ENCODE measurements at regions not wholly inside any gene's neighbourhood (a gene's known extent, or its start where the extent isn't known, plus 50 kb on each side); places are given as distances from the start of the nearest gene placed in this dataset.

GRCh38 chr4:141486375-141486997 lies 149.9 kb upstream of the IL15 start:
- ATAC-seq, result no peak
- Histone ChIP-seq H3K4me2 (no peak overlapping the region), H3K27ac (no peak overlapping the region), H3K4me1 (no peaks in the 10 kb centered on the region), H3K4me3 (no peak overlapping the region), H3K9me3 (peaks cover 13% of the 10 kb centered on the region)
- POLR2A ChIA-PET, result no interaction called here
- no peak for TF ChIP-seq FOSL2 (IDR thresholded peaks at IDR 0.05)
- no peak for TF ChIP-seq FOSL2 (CRISPR knock-in tag; IDR thresholded peaks at IDR 0.05)
- no peak for TF ChIP-seq KDM1A (IDR thresholded peaks at IDR 0.05; ENCODE audit: low read depth)
- no peak for TF ChIP-seq CHD2 (IDR thresholded peaks at IDR 0.05; ENCODE audit: low read length, partially characterized antibody)
- no peak for TF ChIP-seq ZSCAN20 (CRISPR knock-in tag; IDR thresholded peaks at IDR 0.05)
- TF ChIP-seq RNF2 (IDR thresholded peaks at IDR 0.05; ENCODE audit: borderline replicate concordance, low read depth), result no peak
- no peak for DNase-seq (ENCODE audit: low read depth in 1 of 2, low spot score in 1 of 2)
- WGBS (ENCODE audit: missing lambda C conversion rate), result 72% methylated on average over 4 of the region's 4 CpGs
- FAIRE-seq, result no peak
- CTCF ChIA-PET, result interaction anchor here (0.6 kb wide), 1 partner anchor 9 kb away, joined by 5 read pairs; no protein-coding TSS in a partner anchor

- Histone ChIP-seq H3K9me3 (no peaks in the 10 kb centered on the region), H3K4me3 (no peak overlapping the region), H3K4me1 (0 out of 3 replicates have a peak, but pooled peaks cover 3% of the 10 kb centered on the region), H3K4me2 (no peak overlapping the region), H3K27ac (no peak overlapping the region)
- ATAC-seq, result no peak
- no peak for TF ChIP-seq NPAS2 (CRISPR knock-in tag; IDR thresholded peaks at IDR 0.05; ENCODE audit: borderline replicate concordance)
- no peak for TF ChIP-seq PHF8 (IDR thresholded peaks at IDR 0.05; ENCODE audit: borderline replicate concordance, low read depth)
- TF ChIP-seq CBX8 (IDR thresholded peaks at IDR 0.05), result no peak
- no peak for TF ChIP-seq HEYL (CRISPR knock-in tag; IDR thresholded peaks at IDR 0.05)
- TF ChIP-seq TFCP2L1 (CRISPR knock-in tag; IDR thresholded peaks at IDR 0.05), result no peak
- 67% methylated on average over 1 of the region's 1 CpG for WGBS (ENCODE audit: missing lambda C conversion rate)
- no peak for FAIRE-seq
- CTCF ChIA-PET, result no interaction called here
- DNase-seq (ENCODE audit: low read depth in 1 of 2, low spot score in 1 of 2), result no peak
- POLR2A ChIA-PET, result no interaction called here
Measured at GRCh38 chr4:141497627-141498026, 138.8 kb upstream of the IL15 start.

GRCh38 chr4:141499261-141499853 lies 137.0 kb upstream of the IL15 start:
- ChIA-PET CTCF (interaction anchor here (0.6 kb wide), 1 partner anchor 36 kb away, joined by 3 read pairs; no protein-coding TSS in a partner anchor), POLR2A (no interaction called here)
- ATAC-seq, result no peak
- no peak for DNase-seq (ENCODE audit: low read depth in 1 of 2, low spot score in 1 of 2)
- FAIRE-seq, result no peak
- Histone ChIP-seq H3K4me1 (0 out of 3 replicates have a peak, but pooled peaks cover 3% of the 10 kb centered on the region), H3K4me3 (no peak overlapping the region), H3K4me2 (no peak overlapping the region), H3K9me3 (no peaks in the 10 kb centered on the region), H3K27ac (no peak overlapping the region)
- WGBS (ENCODE audit: missing lambda C conversion rate), result 53% methylated on average over 3 of the region's 3 CpGs
- TF ChIP-seq, protein P1, sequence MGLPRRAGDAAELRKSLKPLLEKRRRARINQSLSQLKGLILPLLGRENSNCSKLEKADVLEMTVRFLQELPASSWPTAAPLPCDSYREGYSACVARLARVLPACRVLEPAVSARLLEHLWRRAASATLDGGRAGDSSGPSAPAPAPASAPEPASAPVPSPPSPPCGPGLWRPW (IDR thresholded peaks at IDR 0.05), result no peak
- no peak for TF ChIP-seq RCOR1 (IDR thresholded peaks at IDR 0.05; ENCODE audit: low read depth, low read length)
- TF ChIP-seq ESRRA (IDR thresholded peaks at IDR 0.05; ENCODE audit: borderline replicate concordance, low read length), result no peak
- TF ChIP-seq ATOH8 (CRISPR knock-in tag; IDR thresholded peaks at IDR 0.05; ENCODE audit: low read depth), result no peak
- TF ChIP-seq, protein P2, sequence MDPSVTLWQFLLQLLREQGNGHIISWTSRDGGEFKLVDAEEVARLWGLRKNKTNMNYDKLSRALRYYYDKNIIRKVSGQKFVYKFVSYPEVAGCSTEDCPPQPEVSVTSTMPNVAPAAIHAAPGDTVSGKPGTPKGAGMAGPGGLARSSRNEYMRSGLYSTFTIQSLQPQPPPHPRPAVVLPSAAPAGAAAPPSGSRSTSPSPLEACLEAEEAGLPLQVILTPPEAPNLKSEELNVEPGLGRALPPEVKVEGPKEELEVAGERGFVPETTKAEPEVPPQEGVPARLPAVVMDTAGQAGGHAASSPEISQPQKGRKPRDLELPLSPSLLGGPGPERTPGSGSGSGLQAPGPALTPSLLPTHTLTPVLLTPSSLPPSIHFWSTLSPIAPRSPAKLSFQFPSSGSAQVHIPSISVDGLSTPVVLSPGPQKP (IDR thresholded peaks at IDR 0.05; ENCODE audit: low read depth, low read length), result no peak
- TF ChIP-seq BCL3 (IDR thresholded peaks at IDR 0.05), result no peak
- no peak for TF ChIP-seq ZSCAN20 (CRISPR knock-in tag; IDR thresholded peaks at IDR 0.05)
- TF ChIP-seq, protein P3, sequence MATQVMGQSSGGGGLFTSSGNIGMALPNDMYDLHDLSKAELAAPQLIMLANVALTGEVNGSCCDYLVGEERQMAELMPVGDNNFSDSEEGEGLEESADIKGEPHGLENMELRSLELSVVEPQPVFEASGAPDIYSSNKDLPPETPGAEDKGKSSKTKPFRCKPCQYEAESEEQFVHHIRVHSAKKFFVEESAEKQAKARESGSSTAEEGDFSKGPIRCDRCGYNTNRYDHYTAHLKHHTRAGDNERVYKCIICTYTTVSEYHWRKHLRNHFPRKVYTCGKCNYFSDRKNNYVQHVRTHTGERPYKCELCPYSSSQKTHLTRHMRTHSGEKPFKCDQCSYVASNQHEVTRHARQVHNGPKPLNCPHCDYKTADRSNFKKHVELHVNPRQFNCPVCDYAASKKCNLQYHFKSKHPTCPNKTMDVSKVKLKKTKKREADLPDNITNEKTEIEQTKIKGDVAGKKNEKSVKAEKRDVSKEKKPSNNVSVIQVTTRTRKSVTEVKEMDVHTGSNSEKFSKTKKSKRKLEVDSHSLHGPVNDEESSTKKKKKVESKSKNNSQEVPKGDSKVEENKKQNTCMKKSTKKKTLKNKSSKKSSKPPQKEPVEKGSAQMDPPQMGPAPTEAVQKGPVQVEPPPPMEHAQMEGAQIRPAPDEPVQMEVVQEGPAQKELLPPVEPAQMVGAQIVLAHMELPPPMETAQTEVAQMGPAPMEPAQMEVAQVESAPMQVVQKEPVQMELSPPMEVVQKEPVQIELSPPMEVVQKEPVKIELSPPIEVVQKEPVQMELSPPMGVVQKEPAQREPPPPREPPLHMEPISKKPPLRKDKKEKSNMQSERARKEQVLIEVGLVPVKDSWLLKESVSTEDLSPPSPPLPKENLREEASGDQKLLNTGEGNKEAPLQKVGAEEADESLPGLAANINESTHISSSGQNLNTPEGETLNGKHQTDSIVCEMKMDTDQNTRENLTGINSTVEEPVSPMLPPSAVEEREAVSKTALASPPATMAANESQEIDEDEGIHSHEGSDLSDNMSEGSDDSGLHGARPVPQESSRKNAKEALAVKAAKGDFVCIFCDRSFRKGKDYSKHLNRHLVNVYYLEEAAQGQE (IDR thresholded peaks at IDR 0.05), result no peak
- TF ChIP-seq FOXS1 (CRISPR knock-in tag; IDR thresholded peaks at IDR 0.05), result no peak
- TF ChIP-seq JUNB (IDR thresholded peaks at IDR 0.05), result no peak
- no peak for TF ChIP-seq NFE2L2 (conservative IDR thresholded peaks at IDR 0.05; ENCODE audit: low read length)
- no peak for TF ChIP-seq TP53 (CRISPR knock-in tag; IDR thresholded peaks at IDR 0.05)
